Activated CD4-positive, alpha-beta memory T cell treated with anti-CD3 and anti-CD28 coated beads for 36 hours (primary cell): ENCODE measurements at regions not wholly inside any gene's neighbourhood (a gene's known extent, or its start where the extent isn't known, plus 50 kb on each side); places are given as distances from the start of the nearest gene placed in this dataset.
"Not testable (repeated sequence)": the region's sequence is repeated elsewhere in the genome, so short reads cannot be mapped to it uniquely, and the experiment has no call there.

Source experiments
- CTCF ChIA-PET: fragments of 350-600 bp; sonication (Branson Sonifier 250); formaldehyde crosslinking; loops from one replicate; lab custom pipeline; 2021; ENCODE audit warnings: antibody characterized with exemption, inconsistent platforms; lab: Charles Lee
- POLR2A ChIA-PET: fragments of 350-600 bp; sonication (Branson Sonifier 250); formaldehyde crosslinking; loops from one replicate; lab custom pipeline; 2021; ENCODE audit warnings: antibody characterized with exemption; lab: Charles Lee
- DNase-seq: peaks from one replicate; pipeline ENCODE4 v3.0.0-alpha.2; 2020
- H3K27ac Mint-ChIP-seq: one replicate; pipeline ENCODE4 v1.8.0; 2021; ENCODE audit warnings: mixed read lengths
- H3K27me3 Mint-ChIP-seq: one replicate; pipeline ENCODE4 v1.8.0; 2021; ENCODE audit warnings: mixed read lengths
- H3K36me3 Mint-ChIP-seq: one replicate; pipeline ENCODE4 v1.8.0; 2021; ENCODE audit warnings: mixed read lengths
- H3K4me1 Mint-ChIP-seq: one replicate; pipeline ENCODE4 v1.8.0; 2021; ENCODE audit warnings: low read depth, mixed read lengths
- H3K4me3 Mint-ChIP-seq: one replicate; pipeline ENCODE4 v1.8.0; 2021; ENCODE audit warnings: mild to moderate bottlenecking, mixed read lengths
- H3K9me3 Mint-ChIP-seq: one replicate; pipeline ENCODE4 v1.8.0; 2021; ENCODE audit warnings: mixed read lengths
- intact Hi-C: fragments of 100-400 bp; cut with micrococcal nuclease; formaldehyde crosslinking; loops from one replicate; pipeline ENCODE4 v1.15.1; 2023

DNA sequence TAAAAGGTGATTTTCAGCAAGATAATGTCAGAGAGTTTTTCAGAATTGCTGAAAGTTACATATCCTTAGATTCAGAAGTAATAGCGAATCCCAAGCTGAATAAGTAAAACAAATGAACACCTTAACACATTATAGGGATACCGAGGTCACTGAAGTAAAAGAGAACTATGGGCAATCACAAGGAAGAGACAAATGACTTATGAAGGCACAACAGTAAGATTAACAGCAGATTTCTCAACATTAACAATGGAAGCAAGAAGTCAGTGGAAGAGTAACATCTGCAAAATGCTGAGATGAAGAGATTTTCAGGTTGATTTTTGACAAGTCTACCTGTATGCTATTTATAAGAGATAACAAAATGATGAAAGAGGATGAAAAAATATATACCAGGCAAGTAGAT, 86.1 kb upstream of the EZR start:
- Mint-ChIP-seq H3K27me3 (no peaks in the 10 kb centered on the region), H3K4me3 (no peak overlapping the region), H3K27ac (no peak overlapping the region), H3K4me1 (peaks cover 3% of the 10 kb centered on the region), H3K9me3 (peaks cover 23% of the 10 kb centered on the region), H3K36me3 (peaks cover 8% of the 10 kb centered on the region)
- ChIA-PET POLR2A (no interaction called here), CTCF (no interaction called here)
- intact Hi-C loops = no loop called here
- DNase-seq = no peak

GRCh38 chr6:158903801-158904200, 84.6 kb upstream of the EZR start:
- H3K27me3 Mint-ChIP-seq = no peaks in the 10 kb centered on the region
- no peak overlapping the region for H3K27ac Mint-ChIP-seq
- DNase-seq = no peak
- no peaks in the 10 kb centered on the region for H3K4me1 Mint-ChIP-seq
- intact Hi-C loops = no loop called here
- H3K9me3 Mint-ChIP-seq = peaks cover 23% of the 10 kb centered on the region
- H3K36me3 Mint-ChIP-seq = peaks cover 8% of the 10 kb centered on the region
- ChIA-PET CTCF (interaction anchor here (0.9 kb wide), 1 partner anchor 200 kb away, joined by 3 read pairs; no protein-coding TSS in a partner anchor), POLR2A (interaction anchor here (1.1 kb wide), 1 partner anchor 34 kb away, joined by 3 read pairs; no protein-coding TSS in a partner anchor)
- H3K4me3 Mint-ChIP-seq = no peak overlapping the region

- no peak for DNase-seq
- Mint-ChIP-seq H3K36me3 (peaks cover 3% of the 10 kb centered on the region), H3K4me3 (no peak overlapping the region), H3K9me3 (peaks cover 16% of the 10 kb centered on the region), H3K4me1 (no peaks in the 10 kb centered on the region), H3K27ac (no peak overlapping the region), H3K27me3 (no peaks in the 10 kb centered on the region)
- POLR2A ChIA-PET = no interaction called here
- intact Hi-C loops = no loop called here
- CTCF ChIA-PET = no interaction called here
Measured at GRCh38 chr6:158900663-158901312, 81.6 kb upstream of the EZR start.

DNA sequence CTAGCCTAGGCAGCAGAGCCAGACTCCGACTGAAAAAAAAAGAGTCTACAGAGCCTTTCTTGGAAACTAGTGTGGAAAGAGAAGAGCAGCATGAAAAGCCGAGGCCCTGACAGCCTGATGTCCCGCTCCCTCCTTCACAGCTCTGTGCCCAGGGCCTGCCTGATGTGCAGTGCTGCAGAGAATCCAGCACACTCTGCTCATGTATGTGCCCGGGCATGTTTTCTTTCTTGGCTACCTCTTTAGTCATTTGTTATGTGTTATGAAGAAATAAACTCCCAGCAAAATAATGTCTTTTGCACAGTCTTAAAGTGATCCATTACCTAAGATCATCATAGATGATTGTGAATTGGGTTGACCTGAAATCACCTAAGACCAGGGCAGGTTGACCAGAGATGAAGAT, 78.1 kb upstream of the EZR start:
- Mint-ChIP-seq H3K4me1 (no peaks in the 10 kb centered on the region), H3K27me3 (no peaks in the 10 kb centered on the region), H3K9me3 (no peaks in the 10 kb centered on the region), H3K36me3 (no peaks in the 10 kb centered on the region), H3K4me3 (no peak overlapping the region), H3K27ac (no peak overlapping the region)
- ChIA-PET CTCF (no interaction called here), POLR2A (no interaction called here)
- intact Hi-C loops = no loop called here
- no peak for DNase-seq

DNA sequence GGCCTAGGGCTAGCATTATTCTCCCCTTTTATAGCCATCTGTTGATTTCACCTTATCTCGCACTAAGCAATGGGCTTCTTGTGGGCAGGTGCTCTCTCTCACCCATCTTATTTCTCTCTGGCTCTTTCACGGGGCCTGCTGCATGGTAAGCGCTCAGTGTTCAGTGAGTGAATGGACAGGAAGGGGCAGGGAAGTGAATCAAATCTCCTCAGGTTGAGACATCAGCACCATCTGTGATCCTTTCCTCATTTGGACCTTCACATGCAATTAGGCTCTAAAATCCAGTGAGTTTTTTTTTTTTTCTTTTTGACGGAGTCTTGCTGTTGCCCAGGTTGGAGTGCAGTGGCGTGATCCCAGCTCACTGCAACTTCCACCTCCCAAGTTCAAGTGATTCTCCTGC, 76.5 kb upstream of the EZR start:
- no peak for DNase-seq
- Mint-ChIP-seq H3K27ac (no peak overlapping the region), H3K9me3 (no peaks in the 10 kb centered on the region), H3K4me1 (no peaks in the 10 kb centered on the region), H3K4me3 (no peak overlapping the region), H3K27me3 (no peaks in the 10 kb centered on the region), H3K36me3 (no peaks in the 10 kb centered on the region)
- CTCF ChIA-PET = no interaction called here
- POLR2A ChIA-PET = no interaction called here
- intact Hi-C loops = no loop called here

DNA sequence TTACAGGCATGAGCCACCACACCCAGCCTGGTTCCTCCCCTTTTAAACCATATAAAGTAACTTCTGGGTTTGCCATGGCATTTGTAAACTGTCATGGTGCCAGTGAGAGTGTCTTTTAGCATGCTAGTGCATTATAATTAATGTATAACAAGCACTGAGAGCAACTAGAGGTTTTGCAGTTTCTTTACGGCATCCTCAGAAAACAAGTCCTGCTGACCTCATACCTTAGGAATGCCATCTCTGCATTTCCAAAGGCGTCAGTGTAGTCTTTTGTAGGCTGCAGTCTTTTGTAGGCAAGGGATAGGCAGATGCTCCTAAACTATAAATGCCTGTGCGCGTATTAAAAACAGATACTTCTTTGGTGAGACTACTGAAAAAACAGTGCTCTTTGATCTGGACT, 75.0 kb upstream of the EZR start:
- Mint-ChIP-seq H3K27ac (no peak overlapping the region), H3K4me1 (no peaks in the 10 kb centered on the region), H3K36me3 (no peaks in the 10 kb centered on the region), H3K9me3 (no peaks in the 10 kb centered on the region), H3K4me3 (no peak overlapping the region), H3K27me3 (no peaks in the 10 kb centered on the region)
- CTCF ChIA-PET = no interaction called here
- intact Hi-C loops = no loop called here
- no peak for DNase-seq
- POLR2A ChIA-PET = no interaction called here

- Mint-ChIP-seq H3K27ac (no peak overlapping the region), H3K36me3 (no peaks in the 10 kb centered on the region), H3K4me1 (no peaks in the 10 kb centered on the region), H3K4me3 (no peak overlapping the region), H3K9me3 (no peaks in the 10 kb centered on the region), H3K27me3 (no peaks in the 10 kb centered on the region)
- CTCF ChIA-PET = no interaction called here
- DNase-seq = no peak
- intact Hi-C loops = no loop called here
- POLR2A ChIA-PET = no interaction called here
Measured at GRCh38 chr6:158892266-158892665, 73.1 kb upstream of the EZR start.

- POLR2A ChIA-PET, H3K27me3 Mint-ChIP-seq, H3K27ac Mint-ChIP-seq, intact Hi-C loops, H3K4me3 Mint-ChIP-seq, H3K9me3 Mint-ChIP-seq, CTCF ChIA-PET, H3K36me3 Mint-ChIP-seq, DNase-seq, H3K4me1 Mint-ChIP-seq: not testable (repeated sequence)
Measured at GRCh38 chr6:158891560-158891959, 72.4 kb upstream of the EZR start.

DNA sequence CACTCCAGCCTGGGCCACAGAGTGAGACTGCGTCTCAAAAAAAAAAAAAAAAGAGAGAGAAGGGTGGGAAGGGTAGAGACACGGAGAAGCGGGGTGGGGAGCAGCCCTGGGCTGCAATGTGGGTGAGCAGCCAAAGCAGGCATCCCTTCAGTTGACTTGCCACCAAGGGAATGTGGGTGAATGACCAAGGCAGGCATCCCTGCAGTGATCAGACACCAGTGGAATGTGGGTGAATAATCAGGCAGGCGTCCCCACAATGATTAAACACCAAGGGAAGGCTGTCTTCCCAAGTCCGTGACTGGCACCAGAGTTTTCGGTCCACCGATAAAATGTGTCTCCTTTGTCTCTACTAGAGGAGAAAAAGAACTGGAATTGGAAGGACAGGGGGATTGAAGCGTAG, 69.0 kb upstream of the EZR start:
- CTCF ChIA-PET, H3K4me1 Mint-ChIP-seq, H3K36me3 Mint-ChIP-seq, H3K4me3 Mint-ChIP-seq, H3K27ac Mint-ChIP-seq, H3K9me3 Mint-ChIP-seq, intact Hi-C loops, DNase-seq, H3K27me3 Mint-ChIP-seq, POLR2A ChIA-PET: not testable (repeated sequence)

DNA sequence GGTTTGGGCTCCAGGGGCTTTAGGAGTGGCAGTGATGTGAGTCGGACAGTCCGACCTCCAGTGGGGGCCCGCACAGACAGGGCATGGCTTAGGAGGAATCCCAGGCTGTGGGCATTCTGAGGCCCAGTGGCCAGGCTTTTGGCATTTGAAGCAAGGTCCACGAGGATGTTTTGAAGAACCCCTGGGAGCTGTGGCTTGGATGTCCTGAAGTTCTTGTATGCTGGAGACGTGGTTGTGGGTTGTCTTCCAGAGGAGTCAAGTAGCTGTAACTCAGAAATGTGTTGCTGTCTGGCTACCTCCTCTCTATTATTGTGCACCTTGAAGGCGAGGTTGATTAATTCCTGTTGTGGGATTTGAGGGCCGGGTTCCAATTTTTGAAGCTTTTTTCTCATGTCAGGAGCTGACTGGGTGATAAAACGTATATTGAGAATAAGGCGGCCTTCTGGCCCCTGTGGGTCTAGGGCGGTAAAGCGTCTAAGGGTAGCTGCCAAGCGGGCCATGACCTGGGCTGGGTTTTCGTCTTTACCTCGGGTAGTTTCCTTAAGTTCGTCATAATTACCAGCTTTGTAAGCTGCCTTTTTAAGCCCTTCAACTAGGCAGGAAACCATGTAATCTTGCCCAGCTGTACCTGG, 67.3 kb upstream of the EZR start:
- H3K36me3 Mint-ChIP-seq, POLR2A ChIA-PET, H3K27me3 Mint-ChIP-seq, H3K27ac Mint-ChIP-seq, H3K9me3 Mint-ChIP-seq, CTCF ChIA-PET, H3K4me3 Mint-ChIP-seq, H3K4me1 Mint-ChIP-seq, intact Hi-C loops, DNase-seq: not testable (repeated sequence)

- H3K9me3 Mint-ChIP-seq = peaks cover 17% of the 10 kb centered on the region
- H3K27ac Mint-ChIP-seq, H3K4me3 Mint-ChIP-seq, H3K36me3 Mint-ChIP-seq, CTCF ChIA-PET, intact Hi-C loops, POLR2A ChIA-PET, H3K27me3 Mint-ChIP-seq, DNase-seq: not testable (repeated sequence)
- H3K4me1 Mint-ChIP-seq = peaks cover 22% of the 10 kb centered on the region
Measured at GRCh38 chr6:158881884-158882283, 62.7 kb upstream of the EZR start.

DNA sequence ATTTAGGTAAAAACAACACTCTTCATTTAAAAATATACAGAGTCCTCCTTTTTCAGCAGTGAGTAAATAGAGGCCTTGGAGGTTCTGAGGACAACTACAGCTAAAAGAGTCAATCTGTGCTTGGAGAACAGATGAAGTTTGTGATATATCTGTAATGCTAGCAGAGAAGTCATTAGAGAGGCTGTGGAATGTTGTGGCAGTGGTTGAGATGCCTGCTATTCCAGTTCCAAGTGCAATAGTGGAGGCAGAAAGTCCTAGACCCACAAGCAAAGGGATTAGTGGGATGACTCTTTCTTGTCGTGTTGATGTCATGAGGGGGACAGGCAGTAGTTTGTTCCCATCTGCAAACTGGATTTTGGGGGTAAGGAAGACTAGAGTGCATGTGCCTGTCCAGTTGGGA, 62.1 kb upstream of the EZR start:
- POLR2A ChIA-PET, H3K4me3 Mint-ChIP-seq, CTCF ChIA-PET, intact Hi-C loops, H3K27me3 Mint-ChIP-seq, H3K27ac Mint-ChIP-seq, H3K36me3 Mint-ChIP-seq, DNase-seq: not testable (repeated sequence)
- peaks cover 22% of the 10 kb centered on the region for H3K4me1 Mint-ChIP-seq
- peaks cover 17% of the 10 kb centered on the region for H3K9me3 Mint-ChIP-seq

DNA sequence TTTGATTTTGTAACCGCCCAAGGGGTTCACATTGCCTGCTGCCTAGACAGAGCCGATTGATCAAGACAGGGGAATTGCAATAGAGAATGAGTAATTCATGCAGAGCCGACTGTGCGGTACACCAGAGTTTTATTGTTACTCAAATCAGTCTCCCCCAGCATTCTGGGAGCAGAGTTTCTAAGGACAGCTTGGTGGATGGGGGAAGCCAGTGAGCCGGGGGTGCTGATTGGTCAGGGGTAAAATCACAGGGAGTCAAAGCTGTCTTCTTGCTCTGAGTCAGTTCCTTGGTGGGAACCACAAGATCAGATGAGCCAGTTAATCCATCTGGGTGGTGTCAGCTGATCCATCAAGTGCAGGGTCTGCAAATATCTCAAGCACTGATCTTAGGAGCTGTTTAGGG, 60.0 kb upstream of the EZR start:
- H3K27me3 Mint-ChIP-seq = peaks cover 1% of the 10 kb centered on the region
- H3K36me3 Mint-ChIP-seq = peaks cover 9% of the 10 kb centered on the region
- POLR2A ChIA-PET = interaction anchor here (0.5 to 1.7 kb wide), 5 partner anchors 10 to 63 kb away, joined by 3 to 23 read pairs (median 4); partner anchors contain the start of gene EZR
- no peak overlapping the region for H3K4me3 Mint-ChIP-seq
- peak; percentile 91 for DNase-seq
- H3K27ac Mint-ChIP-seq = peak overlapping the region; percentile 35
- peaks cover 17% of the 10 kb centered on the region for H3K9me3 Mint-ChIP-seq
- H3K4me1 Mint-ChIP-seq = peaks cover 22% of the 10 kb centered on the region
- CTCF ChIA-PET = interaction anchor here (0.7 to 1.2 kb wide), 2 partner anchors 90 to 255 kb away, joined by 3 to 4 read pairs; no protein-coding TSS in a partner anchor
- intact Hi-C loops = loop anchor here (1.0 to 2.0 kb wide), 4 partner anchors 9 to 64 kb away; no protein-coding TSS in a partner anchor
